ENCODE measurements at regions not wholly inside any gene's neighbourhood (a gene's known extent, or its start where the extent isn't known, plus 50 kb on each side); places are given as distances from the start of the nearest gene placed in this dataset.

GRCh38 chr10:111221682-111222480 is 145.1 kb downstream of the ADRA2A start:
- H3K27me3 ChIP-seq, result no peaks in the 10 kb centered on the region
- peak; percentile 20 to 28 for DNase-seq
- H3K4me3 ChIP-seq, result no peak overlapping the region
- TF ChIP-seq CTCF (IDR thresholded peaks at IDR 0.05) (no peak), POLR2A (IDR thresholded peaks at IDR 0.05) (no peak)
- H3K36me3 ChIP-seq, result no peaks in the 10 kb centered on the region
- no peaks in the 10 kb centered on the region for H3K4me1 ChIP-seq
- no peaks in the 10 kb centered on the region for H3K9me3 ChIP-seq
- intact Hi-C loops (cut with DNase I; ENCODE audit: low total_unique reads), result no loop called here
- H3K27ac ChIP-seq, result no peak overlapping the region

GRCh38 chr10:111222961-111223360 is 146.1 kb downstream of the ADRA2A start:
- Histone ChIP-seq H3K4me1 (no peaks in the 10 kb centered on the region), H3K36me3 (no peaks in the 10 kb centered on the region), H3K9me3 (no peaks in the 10 kb centered on the region), H3K4me3 (no peak overlapping the region), H3K27me3 (no peaks in the 10 kb centered on the region), H3K27ac (no peak overlapping the region)
- TF ChIP-seq CTCF (IDR thresholded peaks at IDR 0.05) (no peak), POLR2A (IDR thresholded peaks at IDR 0.05) (no peak)
- no peak for DNase-seq
- intact Hi-C loops (cut with DNase I; ENCODE audit: low total_unique reads), result no loop called here

DNA sequence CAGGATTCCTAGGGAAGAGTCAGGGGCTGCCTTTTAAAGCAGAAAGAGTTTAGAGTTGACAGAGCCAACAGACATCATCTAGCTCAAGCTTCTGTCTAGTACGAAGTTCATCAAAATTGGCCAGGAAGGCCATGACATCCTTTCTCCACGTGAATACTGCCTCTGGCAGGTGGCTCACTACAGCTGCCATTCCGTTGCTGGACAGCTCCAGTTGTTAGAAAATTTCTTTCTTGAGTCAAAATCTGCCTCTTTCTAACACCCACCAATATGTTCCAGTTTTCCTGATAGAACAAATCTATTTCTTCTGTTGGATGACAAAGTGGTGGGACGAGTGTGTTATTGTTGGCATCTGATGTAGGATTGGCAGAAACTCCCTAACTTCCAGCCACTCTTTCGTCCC is 154.9 kb downstream of the ADRA2A start:
- Histone ChIP-seq H3K27me3 (no peaks in the 10 kb centered on the region), H3K9me3 (no peaks in the 10 kb centered on the region), H3K36me3 (no peaks in the 10 kb centered on the region), H3K27ac (no peak overlapping the region), H3K4me1 (no peaks in the 10 kb centered on the region), H3K4me3 (no peak overlapping the region)
- DNase-seq, result no peak
- intact Hi-C loops (cut with DNase I; ENCODE audit: low total_unique reads), result no loop called here
- TF ChIP-seq CTCF (IDR thresholded peaks at IDR 0.05) (no peak), POLR2A (IDR thresholded peaks at IDR 0.05) (no peak)

DNA sequence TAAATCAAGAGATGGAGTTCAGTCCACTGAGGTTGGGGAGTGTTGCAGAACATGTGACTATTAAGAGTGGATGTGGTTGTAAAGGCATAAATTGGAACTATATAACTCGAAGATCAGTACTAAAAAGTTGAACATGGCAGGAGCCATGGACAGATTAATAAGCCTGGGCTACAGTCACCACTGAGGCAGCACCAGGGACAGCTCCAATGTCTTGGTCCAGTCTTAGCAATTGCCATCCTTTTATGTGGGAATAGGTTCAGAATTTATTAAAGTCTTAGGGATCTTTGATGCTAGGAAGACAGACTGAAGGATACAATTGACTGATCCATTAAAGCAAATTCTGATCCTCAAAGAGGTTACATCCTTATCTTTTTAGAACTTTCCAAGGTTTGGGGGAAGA is 156.6 kb downstream of the ADRA2A start:
- Histone ChIP-seq H3K27me3 (no peaks in the 10 kb centered on the region), H3K36me3 (no peaks in the 10 kb centered on the region), H3K9me3 (no peaks in the 10 kb centered on the region), H3K27ac (no peak overlapping the region), H3K4me1 (no peaks in the 10 kb centered on the region), H3K4me3 (no peak overlapping the region)
- DNase-seq, result no peak
- intact Hi-C loops (cut with DNase I; ENCODE audit: low total_unique reads), result no loop called here
- TF ChIP-seq CTCF (IDR thresholded peaks at IDR 0.05) (no peak), POLR2A (IDR thresholded peaks at IDR 0.05) (no peak)

- DNase-seq, result no peak
- TF ChIP-seq POLR2A (IDR thresholded peaks at IDR 0.05) (no peak), CTCF (IDR thresholded peaks at IDR 0.05) (no peak)
- Histone ChIP-seq H3K4me1 (no peaks in the 10 kb centered on the region), H3K4me3 (no peak overlapping the region), H3K27ac (no peak overlapping the region), H3K27me3 (no peaks in the 10 kb centered on the region), H3K9me3 (no peaks in the 10 kb centered on the region), H3K36me3 (no peaks in the 10 kb centered on the region)
- intact Hi-C loops (cut with DNase I; ENCODE audit: low total_unique reads), result no loop called here
Measured at GRCh38 chr10:111234234-111234913, 157.5 kb downstream of the ADRA2A start.
